ENCODE measurements at regions not wholly inside any gene's neighbourhood (a gene's known extent, or its start where the extent isn't known, plus 50 kb on each side); places are given as distances from the start of the nearest gene placed in this dataset.

DNA sequence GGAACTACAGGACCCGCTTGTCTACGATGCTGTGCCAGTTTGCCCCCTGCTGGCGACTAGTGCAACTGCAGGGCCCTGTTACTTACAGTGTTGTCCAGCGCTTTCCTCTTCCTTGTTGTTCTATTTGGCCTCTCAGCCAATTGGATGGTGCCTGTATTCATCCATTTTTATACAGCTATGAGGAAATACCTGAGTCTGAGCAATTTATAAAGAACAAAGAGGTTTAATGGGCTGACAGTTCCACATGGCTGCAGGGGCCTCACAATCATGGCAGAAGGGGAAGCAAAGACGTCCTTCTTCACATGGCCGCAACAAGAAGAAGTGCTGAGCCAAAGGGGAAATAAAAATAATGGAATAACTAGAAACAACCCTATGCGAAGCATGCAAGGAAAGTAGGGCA, 78.7 kb upstream of the PLEKHG4B start:
- peaks cover 3% of the 10 kb centered on the region for H3K27me3 Mint-ChIP-seq (ENCODE audit: insufficient read depth, low read depth, poor library complexity)
- Histone ChIP-seq H3K4me1 (ENCODE audit: insufficient read depth) (no peaks in the 10 kb centered on the region), H3K9me2 (ENCODE audit: insufficient read depth) (no peaks in the 10 kb centered on the region), H4K20me1 (replicated peaks; ENCODE audit: insufficient read depth) (no peaks in the 10 kb centered on the region), H2AFZ (no peak overlapping the region), H3K27me3 (ENCODE audit: insufficient read depth) (no peaks in the 10 kb centered on the region), H3F3A (replicated peaks; ENCODE audit: low read depth) (no peaks in the 10 kb centered on the region), H3K27ac (ENCODE audit: low read depth) (no peak overlapping the region), H3K36me3 (ENCODE audit: insufficient read depth) (no peaks in the 10 kb centered on the region), H3K79me2 (replicated peaks; ENCODE audit: insufficient read depth) (no peaks in the 10 kb centered on the region), H3K4me2 (no peak overlapping the region), H3K4me3 (no peak overlapping the region)
- peaks cover 16% of the 10 kb centered on the region for H3K9me3 Mint-ChIP-seq
- DNase-seq (ENCODE audit: low spot score) (no peak), ATAC-seq (no peak)
- H3K4me1 Mint-ChIP-seq, result no peaks in the 10 kb centered on the region
- H3K4me3 Mint-ChIP-seq, result no peak overlapping the region
- no peak overlapping the region for H3K27ac Mint-ChIP-seq
- peaks cover 4% of the 10 kb centered on the region; the same call in 1 of the 3 replicates for H3K36me3 Mint-ChIP-seq (ENCODE audit: low read depth)
- TF ChIP-seq EZH2 (IDR thresholded peaks at IDR 0.05; ENCODE audit: low read depth, unreplicated experiment) (no peak), JUNB (IDR thresholded peaks at IDR 0.05; ENCODE audit: unreplicated experiment) (no peak), NANOG (IDR thresholded peaks at IDR 0.05; ENCODE audit: borderline replicate concordance) (no peak), CREB1 (CRISPR knock-in tag; IDR thresholded peaks at IDR 0.05; ENCODE audit: low read depth) (no peak), STAT1 (IDR thresholded peaks at IDR 0.05; ENCODE audit: unreplicated experiment) (no peak), EZH2phosphoT487 (IDR thresholded peaks at IDR 0.05; ENCODE audit: unreplicated experiment) (no peak), REST (IDR thresholded peaks at IDR 0.05; ENCODE audit: unreplicated experiment) (no peak), ZNF331 (CRISPR knock-in tag; IDR thresholded peaks at IDR 0.05; ENCODE audit: low read depth) (no peak), POLR2AphosphoS5 (IDR thresholded peaks at IDR 0.05; ENCODE audit: low read depth) (no peak), ZNF114 (CRISPR knock-in tag; IDR thresholded peaks at IDR 0.05) (no peak)
- TF ChIP-seq, protein P1, sequence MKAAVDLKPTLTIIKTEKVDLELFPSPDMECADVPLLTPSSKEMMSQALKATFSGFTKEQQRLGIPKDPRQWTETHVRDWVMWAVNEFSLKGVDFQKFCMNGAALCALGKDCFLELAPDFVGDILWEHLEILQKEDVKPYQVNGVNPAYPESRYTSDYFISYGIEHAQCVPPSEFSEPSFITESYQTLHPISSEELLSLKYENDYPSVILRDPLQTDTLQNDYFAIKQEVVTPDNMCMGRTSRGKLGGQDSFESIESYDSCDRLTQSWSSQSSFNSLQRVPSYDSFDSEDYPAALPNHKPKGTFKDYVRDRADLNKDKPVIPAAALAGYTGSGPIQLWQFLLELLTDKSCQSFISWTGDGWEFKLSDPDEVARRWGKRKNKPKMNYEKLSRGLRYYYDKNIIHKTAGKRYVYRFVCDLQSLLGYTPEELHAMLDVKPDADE (IDR thresholded peaks at IDR 0.05), result no peak
- TF ChIP-seq, protein P2, sequence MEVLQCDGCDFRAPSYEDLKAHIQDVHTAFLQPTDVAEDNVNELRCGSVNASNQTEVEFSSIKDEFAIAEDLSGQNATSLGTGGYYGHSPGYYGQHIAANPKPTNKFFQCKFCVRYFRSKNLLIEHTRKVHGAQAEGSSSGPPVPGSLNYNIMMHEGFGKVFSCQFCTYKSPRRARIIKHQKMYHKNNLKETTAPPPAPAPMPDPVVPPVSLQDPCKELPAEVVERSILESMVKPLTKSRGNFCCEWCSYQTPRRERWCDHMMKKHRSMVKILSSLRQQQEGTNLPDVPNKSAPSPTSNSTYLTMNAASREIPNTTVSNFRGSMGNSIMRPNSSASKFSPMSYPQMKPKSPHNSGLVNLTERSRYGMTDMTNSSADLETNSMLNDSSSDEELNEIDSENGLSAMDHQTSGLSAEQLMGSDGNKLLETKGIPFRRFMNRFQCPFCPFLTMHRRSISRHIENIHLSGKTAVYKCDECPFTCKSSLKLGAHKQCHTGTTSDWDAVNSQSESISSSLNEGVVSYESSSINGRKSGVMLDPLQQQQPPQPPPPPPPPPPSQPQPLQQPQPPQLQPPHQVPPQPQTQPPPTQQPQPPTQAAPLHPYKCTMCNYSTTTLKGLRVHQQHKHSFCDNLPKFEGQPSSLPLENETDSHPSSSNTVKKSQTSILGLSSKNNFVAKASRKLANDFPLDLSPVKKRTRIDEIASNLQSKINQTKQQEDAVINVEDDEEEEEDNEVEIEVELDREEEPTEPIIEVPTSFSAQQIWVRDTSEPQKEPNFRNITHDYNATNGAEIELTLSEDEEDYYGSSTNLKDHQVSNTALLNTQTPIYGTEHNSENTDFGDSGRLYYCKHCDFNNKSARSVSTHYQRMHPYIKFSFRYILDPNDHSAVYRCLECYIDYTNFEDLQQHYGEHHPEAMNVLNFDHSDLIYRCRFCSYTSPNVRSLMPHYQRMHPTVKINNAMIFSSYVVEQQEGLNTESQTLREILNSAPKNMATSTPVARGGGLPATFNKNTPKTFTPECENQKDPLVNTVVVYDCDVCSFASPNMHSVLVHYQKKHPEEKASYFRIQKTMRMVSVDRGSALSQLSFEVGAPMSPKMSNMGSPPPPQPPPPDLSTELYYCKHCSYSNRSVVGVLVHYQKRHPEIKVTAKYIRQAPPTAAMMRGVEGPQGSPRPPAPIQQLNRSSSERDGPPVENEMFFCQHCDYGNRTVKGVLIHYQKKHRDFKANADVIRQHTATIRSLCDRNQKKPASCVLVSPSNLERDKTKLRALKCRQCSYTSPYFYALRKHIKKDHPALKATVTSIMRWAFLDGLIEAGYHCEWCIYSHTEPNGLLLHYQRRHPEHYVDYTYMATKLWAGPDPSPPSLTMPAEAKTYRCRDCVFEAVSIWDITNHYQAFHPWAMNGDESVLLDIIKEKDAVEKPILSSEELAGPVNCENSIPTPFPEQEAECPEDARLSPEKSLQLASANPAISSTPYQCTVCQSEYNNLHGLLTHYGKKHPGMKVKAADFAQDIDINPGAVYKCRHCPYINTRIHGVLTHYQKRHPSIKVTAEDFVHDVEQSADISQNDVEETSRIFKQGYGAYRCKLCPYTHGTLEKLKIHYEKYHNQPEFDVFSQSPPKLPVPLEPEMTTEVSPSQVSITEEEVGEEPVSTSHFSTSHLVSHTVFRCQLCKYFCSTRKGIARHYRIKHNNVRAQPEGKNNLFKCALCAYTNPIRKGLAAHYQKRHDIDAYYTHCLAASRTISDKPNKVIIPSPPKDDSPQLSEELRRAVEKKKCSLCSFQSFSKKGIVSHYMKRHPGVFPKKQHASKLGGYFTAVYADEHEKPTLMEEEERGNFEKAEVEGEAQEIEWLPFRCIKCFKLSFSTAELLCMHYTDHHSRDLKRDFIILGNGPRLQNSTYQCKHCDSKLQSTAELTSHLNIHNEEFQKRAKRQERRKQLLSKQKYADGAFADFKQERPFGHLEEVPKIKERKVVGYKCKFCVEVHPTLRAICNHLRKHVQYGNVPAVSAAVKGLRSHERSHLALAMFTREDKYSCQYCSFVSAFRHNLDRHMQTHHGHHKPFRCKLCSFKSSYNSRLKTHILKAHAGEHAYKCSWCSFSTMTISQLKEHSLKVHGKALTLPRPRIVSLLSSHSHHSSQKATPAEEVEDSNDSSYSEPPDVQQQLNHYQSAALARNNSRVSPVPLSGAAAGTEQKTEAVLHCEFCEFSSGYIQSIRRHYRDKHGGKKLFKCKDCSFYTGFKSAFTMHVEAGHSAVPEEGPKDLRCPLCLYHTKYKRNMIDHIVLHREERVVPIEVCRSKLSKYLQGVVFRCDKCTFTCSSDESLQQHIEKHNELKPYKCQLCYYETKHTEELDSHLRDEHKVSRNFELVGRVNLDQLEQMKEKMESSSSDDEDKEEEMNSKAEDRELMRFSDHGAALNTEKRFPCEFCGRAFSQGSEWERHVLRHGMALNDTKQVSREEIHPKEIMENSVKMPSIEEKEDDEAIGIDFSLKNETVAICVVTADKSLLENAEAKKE (CRISPR knock-in tag; IDR thresholded peaks at IDR 0.05), result no peak
- TF ChIP-seq, protein P3, sequence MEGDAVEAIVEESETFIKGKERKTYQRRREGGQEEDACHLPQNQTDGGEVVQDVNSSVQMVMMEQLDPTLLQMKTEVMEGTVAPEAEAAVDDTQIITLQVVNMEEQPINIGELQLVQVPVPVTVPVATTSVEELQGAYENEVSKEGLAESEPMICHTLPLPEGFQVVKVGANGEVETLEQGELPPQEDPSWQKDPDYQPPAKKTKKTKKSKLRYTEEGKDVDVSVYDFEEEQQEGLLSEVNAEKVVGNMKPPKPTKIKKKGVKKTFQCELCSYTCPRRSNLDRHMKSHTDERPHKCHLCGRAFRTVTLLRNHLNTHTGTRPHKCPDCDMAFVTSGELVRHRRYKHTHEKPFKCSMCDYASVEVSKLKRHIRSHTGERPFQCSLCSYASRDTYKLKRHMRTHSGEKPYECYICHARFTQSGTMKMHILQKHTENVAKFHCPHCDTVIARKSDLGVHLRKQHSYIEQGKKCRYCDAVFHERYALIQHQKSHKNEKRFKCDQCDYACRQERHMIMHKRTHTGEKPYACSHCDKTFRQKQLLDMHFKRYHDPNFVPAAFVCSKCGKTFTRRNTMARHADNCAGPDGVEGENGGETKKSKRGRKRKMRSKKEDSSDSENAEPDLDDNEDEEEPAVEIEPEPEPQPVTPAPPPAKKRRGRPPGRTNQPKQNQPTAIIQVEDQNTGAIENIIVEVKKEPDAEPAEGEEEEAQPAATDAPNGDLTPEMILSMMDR (conservative IDR thresholded peaks at IDR 0.05; ENCODE audit: low read depth in 2 of 2), result no peak
